Stimulated activated naive CD4-positive, alpha-beta T cell (primary cell): ENCODE measurements at regions not wholly inside any gene's neighbourhood (a gene's known extent, or its start where the extent isn't known, plus 50 kb on each side); places are given as distances from the start of the nearest gene placed in this dataset.

Source experiments
- DNase-seq, 6 experiments: peaks; one replicate each; lab custom pipeline; 2025; lab: John Stamatoyannopoulos, UW

DNA sequence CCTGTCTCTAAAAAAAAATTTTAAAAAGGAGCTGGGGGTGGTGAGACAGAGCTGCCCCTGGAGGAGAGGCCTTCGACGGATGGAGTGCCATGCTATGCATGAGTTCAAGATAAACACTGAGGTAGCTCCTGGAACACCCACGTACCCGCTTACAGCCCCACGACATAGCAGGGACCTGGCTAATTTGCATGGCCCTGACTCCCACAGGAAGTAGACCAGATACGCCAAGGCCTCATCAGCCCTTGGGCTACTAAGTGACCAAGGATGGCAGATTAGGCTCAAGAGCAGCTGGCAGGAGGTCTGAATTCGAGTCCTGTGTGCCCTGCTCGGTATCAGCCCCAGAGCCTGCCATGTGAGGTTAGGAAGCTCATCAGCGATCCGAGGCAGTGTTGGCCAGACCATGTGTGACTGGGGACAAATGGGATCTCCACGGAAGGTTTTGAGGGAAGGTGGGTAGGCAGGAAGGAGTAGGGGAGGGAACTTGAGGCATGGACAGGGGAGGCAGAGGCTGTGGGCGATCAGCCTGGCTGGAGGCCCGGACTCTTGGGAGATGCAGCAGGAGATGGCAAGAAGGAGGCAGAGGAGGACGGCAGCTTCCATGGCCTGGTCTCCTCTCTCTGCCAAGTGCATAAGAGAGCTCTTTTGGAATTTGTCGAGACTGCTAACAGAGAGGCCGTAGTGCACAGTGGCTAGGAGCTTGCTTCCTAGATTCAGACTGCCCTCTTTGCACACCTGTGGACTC is 218.3 kb downstream of the GLI2 start:
- no peak for DNase-seq

GRCh38 chr2:120954939-120955338 is 219.3 kb downstream of the GLI2 start:
- DNase-seq, result no peak

- DNase-seq, result no peak
These were observed 219.8 kb downstream of the GLI2 start for GRCh38 chr2:120955427-120955826.

DNA sequence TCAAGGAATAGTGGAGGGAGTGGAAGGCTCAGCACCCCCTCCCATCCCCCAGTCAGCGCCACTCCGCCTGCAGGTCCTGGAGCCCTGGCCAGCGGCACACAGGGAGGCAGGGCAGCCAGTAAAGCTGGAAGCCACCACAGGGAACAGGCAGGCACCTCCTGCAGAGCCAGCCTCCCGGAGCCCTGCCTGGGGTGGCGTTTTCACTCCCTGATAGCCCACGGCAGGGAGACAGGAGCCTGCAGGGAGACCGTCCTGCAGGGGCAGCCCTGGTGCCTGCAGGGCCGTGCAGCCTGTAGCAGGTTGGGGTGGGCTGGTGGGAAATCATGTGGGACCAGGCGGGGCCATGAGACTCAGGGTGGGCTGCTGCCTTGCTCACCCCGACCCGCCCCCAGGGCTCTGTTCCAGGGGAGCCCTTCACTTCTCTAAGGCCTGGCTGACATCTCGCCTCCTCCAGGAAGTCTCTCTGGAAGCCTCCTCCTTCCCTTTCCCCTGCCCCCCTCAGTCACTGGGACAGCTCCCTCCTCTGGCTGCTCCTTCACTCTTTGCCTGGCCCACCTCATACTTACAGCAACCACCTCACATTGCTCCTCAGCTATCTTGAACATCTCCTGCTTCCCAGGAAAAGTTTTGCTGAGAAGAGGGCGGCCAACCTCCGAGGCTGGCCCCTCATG is 221.0 kb downstream of the GLI2 start:
- no peak for DNase-seq

DNA sequence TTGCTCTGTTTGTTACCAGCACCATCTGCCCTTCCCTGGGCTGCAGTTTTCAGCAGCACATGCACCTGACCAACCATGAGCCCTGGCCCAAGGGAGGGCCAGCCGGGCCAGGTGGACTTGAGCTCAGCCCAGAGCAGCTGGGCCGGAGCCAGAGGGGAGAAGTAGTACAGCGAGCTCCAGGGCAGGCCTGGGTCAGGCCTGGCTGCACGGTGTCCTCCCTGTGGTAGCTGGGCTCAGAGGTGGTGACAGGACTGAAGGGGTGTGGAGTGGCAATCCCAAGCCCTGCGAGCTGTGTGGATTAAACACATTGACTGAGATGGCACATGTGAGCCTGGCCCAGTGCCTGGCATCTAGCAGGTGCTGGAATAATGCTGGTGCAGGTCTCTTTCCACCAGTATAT is 222.2 kb downstream of the GLI2 start:
- DNase-seq, result no peak

- no peak for DNase-seq
These were observed 223.1 kb downstream of the GLI2 start for GRCh38 chr2:120958623-120959366.

DNA sequence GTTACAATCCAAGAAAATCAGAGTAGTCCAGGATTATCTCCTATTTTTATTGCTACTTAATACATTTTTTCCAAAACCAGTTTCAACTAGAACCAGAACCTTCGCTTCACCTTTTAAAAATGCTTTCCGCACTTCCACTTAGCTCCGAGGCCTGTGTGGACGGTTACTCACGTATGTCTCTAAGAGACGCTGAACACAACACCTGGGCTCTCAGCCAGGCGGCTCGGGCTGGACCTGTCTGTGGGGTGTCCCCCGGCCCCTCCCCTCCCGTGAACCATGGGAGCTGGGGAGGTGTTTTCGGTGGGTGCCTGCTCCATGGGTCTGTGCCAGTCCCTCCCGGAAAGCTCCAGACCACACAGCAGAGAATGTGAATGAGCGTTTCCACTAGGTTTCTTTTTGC is 223.8 kb downstream of the GLI2 start:
- no peak for DNase-seq

DNA sequence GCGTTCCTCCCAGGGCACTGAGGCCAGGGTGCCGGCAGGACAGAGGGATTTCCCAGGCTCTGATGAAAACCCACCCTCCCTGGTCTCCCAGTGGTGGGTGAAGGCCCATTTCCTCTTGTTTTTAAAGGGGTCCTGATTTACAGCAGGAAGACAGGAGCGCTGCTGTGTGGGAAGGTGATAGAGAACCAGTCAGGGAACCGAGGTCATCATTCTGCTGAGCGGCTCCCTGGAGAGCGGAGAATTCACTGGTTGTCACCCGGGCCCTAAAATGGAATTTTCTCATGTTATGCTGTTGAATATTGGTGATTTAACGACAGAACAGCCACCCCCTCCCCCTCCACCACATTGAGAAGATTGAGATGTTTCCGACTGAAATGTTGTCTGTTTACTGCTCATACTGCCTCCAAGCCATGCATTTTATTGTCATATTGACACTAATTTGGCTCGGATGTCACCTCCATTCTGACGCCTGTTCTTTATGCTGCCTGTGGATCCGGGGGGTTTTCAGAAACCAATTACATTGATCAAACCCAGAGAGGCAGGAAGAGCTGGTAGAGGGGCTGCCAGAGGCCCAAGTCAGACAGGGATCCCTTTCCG is 225.2 kb downstream of the GLI2 start:
- no peak for DNase-seq

DNA sequence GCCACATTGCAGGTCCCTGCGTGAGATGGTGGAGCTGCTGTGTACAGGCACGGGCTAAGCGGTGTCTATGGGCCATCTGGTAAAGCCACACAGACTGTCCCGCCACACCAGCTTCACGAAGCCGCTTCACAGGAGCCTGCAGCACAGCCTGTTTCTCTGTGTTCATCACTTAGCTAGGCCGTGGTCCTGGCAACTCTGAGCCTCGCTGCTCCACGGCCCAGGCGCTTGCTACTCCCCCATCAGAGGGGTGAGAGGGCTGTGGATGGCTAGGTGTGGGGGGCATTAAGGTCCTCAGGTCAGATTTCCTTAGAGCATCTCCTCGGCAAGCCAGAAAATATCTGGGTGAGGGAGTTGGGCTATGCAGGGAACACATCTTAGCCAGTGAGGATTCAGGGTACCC is 225.7 kb downstream of the GLI2 start:
- no peak for DNase-seq

DNA sequence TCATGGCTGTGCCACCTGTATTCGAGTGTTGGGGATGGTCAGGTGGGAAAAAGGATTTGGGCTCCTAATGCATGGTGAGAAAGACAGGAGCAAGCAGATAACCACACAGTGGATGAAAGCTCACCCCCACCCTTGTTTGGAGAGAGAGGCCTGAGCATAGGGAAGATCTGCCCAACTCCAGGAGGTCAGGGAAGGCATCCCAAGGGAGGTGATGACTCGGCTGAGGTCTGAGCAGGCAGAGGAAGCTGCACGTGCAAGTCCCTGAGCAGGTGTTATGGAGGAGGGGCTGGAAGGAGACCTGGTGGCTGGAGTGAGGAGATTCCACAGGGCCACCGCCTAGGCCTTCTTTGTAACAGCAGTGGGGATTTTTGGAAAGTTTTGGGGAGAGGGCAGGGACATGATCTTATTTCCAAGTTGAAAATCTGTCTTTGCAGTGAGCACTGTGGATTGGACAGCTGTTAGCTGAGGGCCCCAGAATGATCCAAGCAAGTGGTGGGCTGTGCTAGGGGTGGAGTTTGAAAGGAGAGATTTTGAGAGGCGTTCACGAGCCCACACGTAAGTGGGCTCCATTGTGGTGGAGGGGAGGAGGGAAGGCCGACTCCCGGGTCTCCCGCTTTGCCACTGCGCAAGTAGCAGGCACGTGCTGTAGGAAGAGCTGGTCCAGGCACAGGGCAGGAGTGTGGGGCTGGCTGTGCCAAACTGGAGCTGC is 228.5 kb downstream of the GLI2 start:
- DNase-seq, result no peak

DNA sequence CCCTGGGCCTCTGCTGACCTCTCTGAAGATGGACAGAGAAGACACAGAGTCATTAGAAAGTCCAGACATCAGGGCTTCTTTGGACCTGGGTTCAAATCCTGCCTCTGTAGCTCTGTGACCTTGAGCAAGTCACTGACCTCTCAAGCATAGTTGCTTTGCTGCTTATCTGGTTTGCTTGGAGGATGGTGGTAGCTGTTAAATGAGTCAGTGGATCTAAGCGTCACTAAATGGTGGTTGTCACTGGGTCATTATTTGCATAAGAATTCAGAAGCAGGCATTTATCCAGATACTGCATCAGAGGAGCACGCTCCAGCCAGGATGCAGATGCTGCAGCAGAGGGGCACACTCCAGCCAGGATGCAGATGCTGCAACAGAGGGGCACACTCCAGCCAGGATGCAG is 229.2 kb downstream of the GLI2 start:
- DNase-seq, result no peak

- no peak for DNase-seq
These were observed 231.0 kb downstream of the GLI2 start for GRCh38 chr2:120966510-120967254.

GRCh38 chr2:120968307-120969015 is 232.8 kb downstream of the GLI2 start:
- DNase-seq, result no peak

DNA sequence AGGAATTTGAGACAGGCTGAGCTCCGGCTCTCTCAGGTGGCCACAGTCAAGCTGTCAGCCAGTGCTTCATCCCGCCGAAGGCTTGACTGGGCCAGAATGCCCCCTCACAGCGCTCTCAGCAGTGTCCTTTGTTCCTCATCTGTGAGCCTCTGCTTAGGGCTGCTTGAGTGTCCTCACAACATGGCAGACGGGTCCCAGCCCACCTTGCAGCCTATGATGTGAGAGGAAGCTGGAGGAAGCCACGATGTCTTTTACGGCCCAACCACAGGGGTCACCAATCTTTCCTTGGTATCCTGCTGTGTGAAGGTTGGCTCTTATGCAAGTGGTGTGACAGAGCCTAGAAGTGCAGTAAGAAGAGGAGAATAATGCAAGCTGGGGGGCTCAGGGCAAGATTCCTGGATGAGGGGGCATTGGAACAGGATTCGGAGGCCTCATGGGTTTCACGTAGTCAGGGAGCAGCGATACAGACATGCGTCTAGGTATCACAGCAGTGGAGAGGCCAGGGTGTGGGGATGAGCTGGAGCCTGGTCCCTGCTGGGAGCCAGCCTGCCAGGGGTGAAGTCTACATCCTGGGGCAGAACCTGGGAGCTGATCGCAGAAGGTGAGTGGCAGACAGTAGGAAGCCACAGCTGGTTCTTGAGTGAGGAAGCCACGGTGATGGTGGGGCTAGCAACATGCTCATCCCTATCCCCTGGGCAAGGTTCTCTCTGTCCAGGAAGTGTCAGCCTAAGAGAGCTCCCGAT is 234.1 kb downstream of the GLI2 start:
- no peak for DNase-seq

GRCh38 chr2:120971866-120972265 is 236.2 kb downstream of the GLI2 start:
- DNase-seq, result no peak

GRCh38 chr2:120972286-120972685 is 236.6 kb downstream of the GLI2 start:
- no peak for DNase-seq

- no peak for DNase-seq
These were observed 237.5 kb downstream of the GLI2 start for GRCh38 chr2:120973196-120973595.

GRCh38 chr2:120974950-120975349 is 239.3 kb downstream of the GLI2 start:
- DNase-seq, result no peak

DNA sequence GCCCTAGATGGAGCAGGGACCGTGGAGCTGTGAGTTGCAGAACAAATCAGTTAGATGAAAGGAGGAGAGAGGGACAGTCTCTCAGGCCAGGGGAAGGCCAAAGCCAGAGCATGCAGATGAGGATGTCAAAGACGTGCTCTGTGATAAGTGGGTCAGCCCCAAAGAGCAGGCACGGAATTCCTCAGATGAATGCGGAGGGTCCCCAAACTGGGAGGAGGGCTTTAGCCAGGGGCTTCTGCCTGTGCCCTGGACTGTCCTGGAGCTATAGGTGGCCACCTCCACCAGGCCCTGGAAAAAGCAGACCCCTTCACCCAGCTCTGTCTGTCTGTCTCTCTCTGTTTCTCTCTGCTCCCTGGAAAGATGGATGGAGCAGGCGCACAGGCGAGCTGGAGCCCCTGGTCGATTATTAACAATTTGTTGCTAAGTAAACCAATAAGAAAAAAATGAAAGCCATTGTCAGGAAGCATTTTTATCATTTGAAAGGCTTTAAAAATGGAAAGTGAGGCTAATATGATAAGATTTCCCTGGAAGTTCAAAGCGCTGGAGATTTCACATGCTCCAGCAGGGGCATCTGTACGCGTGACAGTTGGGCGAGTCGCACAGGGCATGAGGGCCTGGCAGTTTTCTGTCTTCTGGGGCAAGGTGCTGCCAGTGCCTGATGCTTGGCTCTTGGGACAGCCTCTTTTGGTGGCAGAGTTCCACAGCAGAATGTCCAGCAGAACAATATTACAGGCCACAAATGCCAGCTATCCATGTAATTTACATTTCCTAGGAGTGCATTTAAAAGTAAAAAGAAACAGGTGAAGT is 241.0 kb downstream of the GLI2 start:
- no peak for DNase-seq
